CD4-positive, alpha-beta T cell treated with Interleukin-15 for 4 hours (primary cell): ENCODE measurements at regions not wholly inside any gene's neighbourhood (a gene's known extent, or its start where the extent isn't known, plus 50 kb on each side); places are given as distances from the start of the nearest gene placed in this dataset.

ENCODE experiments used
- DNase-seq: peaks from one replicate; pipeline ENCODE4 v3.0.0-alpha.2; 2020; ENCODE audit warnings: low spot score

DNA sequence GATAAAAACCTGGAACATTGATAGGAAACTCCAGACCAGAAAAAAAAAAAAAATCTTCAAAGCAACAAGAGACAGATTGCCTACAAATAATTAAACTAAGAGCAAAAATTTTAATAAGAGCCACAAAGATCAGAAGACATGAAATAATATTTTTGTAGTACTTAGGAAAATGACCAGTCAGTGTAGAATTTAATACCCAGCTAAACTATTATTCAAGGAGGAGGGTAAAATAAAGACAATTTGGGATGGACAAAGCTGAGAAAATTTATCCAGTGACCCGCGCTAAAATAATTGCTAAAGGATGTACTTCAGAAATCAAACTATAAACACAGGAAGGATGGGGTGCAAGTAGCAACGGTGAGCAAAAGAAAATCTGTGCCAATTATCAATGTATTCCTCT lies 133.2 kb downstream of the AQP9 start:
- DNase-seq, result no peak

DNA sequence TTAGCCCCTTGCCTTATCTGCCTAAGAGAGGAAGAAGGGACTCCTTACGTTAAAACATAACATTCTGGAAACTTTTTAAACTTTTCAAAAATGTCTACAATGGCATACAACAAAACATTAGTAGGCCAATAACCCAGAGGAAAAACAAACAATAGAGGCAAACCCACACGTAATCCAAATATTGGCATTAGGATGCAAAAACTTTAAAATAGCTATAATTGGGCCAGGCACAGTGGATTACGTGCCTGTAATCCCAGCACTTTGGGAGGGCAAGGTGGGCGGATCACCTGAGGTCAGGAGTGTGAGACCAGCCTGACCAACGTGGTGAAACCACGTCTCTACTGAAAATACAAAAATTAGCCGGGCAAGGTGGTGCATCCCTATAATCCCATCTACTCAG lies 134.9 kb downstream of the AQP9 start:
- no peak for DNase-seq

DNA sequence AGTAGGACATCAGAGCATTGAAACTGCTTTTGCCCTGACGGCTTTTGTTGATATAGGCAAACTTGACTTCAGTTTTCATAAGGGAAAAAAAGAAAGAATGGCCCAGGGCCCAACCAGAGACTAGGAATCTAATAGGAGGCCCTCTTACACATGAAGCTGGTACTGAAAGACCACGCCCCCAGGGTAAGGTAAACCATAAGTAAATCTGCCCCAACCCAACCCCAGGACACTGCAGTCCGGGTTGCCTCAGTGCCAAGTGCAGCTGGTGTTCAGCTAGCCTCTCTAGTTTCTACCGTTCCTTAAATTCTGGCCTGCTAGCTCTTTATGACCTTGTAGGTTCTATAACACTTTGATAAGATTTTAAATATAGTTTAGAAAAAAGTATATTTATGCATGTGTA lies 136.7 kb downstream of the AQP9 start:
- no peak for DNase-seq

DNA sequence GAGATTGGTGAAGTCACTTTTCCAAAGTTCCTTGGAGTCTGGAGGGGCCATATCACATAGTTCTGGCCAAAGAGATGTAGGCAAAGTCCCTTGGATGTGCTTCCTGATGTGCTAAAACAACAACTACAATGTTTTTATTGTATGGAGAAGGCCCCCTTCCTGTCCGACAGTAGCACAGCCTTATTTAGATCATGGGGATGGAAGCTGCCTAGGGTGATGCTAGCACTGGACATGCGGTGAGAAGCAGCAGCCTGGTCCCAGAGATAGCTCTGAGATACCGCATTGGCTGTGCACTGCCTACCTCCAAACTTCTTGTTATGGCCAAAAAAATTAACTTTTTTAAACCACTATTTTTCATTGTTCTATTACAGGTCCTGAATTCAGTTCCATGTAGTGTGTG lies 137.6 kb downstream of the AQP9 start:
- DNase-seq, result no peak

DNA sequence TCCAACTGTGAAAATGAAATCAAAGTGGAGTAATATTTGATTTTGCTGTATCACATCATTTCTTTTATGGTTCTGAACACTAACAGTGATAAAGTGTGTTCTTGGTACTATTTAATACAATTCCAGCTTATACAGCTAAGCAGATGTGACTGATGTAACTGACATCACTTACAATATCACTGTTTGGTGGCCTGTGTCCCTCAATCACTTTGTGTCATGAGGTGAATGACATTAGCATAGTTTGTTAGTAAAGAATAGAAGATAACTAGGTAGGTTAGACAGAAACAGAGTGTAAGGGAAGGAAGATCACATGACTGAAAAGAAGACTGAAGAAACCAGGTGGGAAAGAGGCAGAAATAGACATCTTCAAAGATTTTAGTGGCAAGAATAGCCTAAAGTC lies 138.7 kb downstream of the AQP9 start:
- DNase-seq, result no peak

DNA sequence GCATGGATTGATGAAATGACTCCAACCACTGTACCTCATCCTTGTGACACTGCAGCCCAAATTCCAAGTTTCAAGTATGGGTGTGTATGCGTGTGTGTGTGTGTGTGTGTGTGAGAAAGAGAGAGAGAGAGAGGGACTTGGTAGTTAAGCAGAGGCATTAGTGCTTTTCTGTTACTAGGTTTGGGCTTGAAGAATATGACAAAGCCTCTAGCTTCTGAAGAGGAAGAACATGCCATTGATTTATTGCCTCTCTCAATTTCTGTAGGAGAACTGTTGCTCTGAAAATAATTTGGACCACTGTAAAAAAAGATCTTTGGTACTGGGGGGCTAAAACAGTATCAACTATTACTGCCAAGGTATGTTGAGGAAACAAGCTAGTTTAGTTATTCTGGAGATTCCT lies 139.2 kb downstream of the AQP9 start:
- no peak for DNase-seq

DNA sequence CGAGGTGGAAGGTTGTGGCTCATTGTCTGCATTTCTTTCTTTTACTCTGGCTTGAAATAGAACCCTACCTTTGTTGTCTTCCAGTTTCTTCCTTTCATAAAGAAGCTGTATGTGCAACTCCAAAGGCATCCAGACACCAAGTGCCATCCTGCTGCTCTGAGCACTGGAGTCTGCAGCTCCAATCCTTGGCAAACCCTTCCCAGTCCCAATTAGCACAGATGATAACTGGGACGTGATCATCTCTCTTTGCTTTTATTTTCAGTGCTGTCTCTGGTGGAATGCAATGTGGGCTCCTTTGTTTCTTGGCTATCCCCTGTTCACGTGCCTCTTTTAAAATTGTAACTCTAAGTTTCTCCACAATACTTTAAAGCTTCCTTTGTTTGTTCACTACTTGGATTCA lies 140.9 kb downstream of the AQP9 start:
- no peak for DNase-seq

DNA sequence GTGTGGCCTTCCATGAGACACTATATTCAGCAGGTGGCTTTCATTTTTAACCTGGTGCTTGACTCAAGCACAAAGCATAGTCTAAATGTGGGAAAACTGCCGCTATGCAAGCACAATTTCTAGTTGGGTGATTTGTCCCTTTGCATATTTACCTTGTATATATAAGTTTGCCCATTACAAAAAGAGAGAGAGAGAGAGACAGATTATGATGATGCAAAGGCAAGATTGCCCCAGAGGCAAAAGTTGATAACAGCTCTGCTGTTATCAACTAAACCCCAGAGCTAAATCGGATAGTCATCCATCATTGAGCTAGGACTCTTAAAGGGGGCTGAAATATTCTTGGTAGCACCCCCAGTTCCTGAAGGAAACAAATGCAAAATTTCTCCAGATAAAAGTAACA lies 141.5 kb downstream of the AQP9 start:
- DNase-seq, result no peak

DNA sequence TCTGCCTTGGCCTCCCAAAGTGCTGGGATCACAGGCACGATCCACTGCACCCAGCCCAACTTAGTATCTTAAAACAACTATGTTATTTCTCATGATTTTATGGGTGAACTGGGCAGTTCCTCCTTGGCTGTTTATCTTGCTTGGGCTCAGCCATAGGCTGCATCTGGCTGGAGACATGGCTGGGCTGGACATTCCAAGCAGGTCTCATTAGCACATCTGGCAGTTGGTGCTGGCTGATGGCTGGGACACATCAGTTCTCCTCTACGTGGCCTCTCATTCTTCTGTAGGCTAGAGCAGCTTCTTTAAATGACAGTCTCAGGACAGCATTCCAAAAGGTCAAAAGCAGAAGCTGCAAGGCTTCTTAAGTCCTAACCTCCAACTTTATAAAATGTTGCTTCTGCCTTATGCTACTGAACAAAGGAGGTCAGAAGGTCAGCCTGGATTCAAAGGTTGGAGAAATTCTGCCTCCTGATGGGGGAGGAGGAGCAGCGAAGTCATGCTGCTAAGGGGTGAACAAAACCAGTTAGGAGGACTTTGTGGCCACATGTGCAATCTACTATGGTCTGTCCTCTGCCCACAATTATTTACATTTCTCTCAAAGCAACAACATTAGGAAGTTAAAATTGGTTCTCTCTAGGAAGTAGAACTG lies 144.0 kb downstream of the AQP9 start:
- DNase-seq, result no peak

DNA sequence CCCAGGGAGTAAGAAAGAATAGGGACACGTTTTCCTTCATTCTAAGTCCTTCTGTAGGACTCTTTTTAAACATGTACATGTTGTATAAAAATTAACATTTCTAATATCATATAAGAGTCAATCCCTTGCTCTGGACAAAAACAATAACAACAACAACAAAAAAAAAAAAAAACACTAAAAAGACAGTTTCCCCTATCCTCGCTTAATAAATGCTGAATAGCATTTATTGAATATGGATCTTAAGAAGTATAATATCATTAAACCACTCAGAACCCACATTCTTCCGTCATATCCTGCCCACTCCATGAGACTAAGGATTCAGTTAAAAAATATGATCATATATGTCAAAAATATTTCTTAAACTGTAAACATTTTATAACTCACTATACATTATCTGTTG lies 145.1 kb downstream of the AQP9 start:
- no peak for DNase-seq

DNA sequence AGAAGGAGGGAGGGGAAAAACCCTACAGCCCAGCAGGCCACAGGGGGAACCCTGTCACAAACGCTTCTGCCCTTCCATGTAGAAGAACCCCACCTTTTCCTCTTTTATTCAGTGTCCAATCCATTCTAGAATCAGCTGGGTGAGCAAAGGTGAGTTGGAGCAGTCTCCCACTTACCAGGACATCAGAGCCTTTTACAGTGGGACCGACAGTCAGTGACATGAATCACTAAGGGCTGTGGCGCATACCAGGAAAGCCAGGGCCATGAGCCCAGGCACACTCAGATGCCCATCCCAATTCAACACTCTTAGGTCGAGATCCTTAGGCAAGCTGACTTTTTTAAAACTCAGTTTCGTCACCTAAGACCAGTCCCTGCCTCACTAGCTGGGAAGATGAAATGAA lies 146.1 kb downstream of the AQP9 start:
- no peak for DNase-seq

DNA sequence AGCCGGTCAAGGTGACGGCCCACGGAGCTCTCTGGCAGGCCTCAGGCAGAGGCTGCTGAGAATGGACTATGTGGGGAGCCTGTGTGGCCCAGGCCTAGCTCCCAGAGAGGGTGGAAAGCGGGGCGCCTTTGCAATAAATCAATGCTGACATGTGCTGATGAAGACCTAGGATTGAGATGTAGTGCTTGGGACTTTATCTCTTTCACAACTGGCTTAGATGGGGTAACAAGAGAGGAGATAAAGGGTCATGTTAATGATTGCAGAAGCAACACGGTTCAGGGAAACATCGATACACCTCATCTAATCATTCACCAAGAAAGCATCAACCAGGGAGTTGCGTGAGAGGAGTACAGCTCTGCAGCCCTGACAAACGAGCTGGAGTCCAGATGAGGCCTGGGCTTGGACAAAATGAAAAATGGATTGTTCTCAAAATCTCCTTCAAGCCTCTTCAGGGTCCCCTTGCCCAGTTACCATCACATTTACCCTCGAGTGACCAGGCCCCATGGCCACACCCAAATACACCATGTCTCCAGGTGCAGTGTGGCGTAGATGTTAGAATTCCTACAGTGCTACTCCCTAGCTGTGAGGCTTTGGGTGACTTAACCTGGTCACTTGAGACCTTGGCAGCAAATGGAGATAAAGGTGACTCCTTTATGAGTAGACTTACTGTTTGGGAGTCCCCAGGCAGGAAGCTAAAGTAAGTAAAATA lies 146.4 kb upstream of the LIPC start:
- no peak for DNase-seq

DNA sequence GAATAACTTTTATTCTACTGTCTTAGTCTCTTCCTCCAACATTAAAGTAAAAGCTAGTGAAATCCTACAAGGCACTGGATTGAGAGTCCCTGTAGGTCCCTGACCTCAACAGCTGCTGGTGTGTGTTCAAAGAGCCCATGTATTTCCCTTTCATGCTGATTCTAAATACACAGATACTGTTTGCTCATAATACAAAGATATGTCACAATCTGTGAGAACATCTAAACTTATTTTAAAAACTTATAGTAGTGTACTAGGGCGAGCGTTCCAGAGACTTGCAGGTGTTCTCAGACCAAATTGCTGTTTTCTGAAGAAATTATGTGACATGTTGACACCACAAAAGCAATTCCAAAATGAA lies 145.9 kb upstream of the LIPC start:
- no peak for DNase-seq

DNA sequence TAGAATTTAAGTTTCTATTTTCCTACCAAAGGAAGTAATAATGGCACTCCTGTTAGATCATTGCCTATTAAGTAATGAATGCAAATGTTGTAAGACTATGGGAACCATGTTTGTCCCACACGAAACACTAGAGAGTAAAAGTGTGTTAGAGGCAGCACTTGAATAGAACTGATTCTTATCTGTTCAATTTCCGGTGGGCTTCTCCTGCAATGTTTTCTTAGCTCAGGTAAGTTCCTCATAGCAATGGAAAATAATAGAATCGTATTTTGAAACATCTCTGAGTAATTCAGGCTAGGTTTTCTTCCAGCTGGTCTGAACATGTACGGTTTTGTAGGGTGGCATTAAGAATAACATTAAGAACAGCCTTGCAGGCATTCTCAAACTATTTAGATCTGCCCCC lies 145.3 kb upstream of the LIPC start:
- DNase-seq, result no peak

DNA sequence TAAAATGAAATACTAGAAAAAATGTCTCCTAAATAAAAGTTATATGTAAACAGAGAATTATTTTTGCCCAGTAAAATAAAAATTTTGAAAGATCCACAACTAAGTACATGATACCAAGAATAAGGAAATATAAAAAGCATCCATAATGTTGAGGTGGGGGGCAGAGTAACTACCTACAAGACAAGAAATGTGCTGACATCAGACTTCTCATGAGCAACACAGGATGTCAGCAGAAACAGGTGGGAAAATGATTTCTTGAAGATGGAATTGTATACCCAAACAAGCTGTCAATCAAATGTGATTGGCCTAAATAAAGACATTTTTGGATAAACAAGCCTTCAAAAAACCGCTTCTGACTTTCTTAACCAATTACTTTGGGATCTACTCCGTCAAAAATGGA lies 143.9 kb upstream of the LIPC start:
- DNase-seq, result no peak

DNA sequence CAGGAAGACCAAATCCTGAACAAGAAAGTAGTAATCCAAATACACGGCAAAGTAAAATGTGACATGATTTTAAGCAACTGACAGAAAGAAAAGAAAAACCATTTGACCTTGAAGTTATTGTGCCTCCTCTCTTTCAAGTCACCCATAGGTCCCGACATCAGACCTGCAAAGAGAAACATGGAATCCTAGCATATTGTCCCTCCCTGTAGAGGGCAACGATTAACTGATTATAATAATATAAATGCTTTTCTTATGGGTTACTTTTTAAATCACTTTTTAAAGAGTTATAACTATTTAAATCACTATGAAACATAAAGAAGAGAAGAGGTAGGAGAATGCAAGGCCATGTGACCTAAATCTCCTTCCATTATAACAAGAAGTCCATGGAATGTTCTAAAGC lies 143.2 kb upstream of the LIPC start:
- DNase-seq, result no peak

DNA sequence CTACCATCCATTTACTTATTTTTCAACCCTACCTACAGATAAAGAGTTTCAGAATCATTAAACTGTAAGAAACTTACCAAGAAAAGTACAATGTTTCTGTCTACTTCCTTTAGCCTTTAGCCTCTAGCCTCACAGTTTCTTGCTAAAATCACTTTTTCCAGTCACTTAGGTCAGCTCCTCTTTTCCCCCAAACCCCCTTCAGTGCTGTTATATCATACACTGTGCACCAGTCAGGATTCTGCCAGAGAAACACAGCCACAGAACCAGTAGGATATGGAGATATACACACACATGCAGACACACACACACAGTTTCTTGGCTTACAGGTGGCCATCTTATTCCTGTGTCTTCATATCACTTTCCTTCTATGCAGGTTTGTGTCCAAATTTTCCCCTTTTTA lies 139.9 kb upstream of the LIPC start:
- no peak for DNase-seq

DNA sequence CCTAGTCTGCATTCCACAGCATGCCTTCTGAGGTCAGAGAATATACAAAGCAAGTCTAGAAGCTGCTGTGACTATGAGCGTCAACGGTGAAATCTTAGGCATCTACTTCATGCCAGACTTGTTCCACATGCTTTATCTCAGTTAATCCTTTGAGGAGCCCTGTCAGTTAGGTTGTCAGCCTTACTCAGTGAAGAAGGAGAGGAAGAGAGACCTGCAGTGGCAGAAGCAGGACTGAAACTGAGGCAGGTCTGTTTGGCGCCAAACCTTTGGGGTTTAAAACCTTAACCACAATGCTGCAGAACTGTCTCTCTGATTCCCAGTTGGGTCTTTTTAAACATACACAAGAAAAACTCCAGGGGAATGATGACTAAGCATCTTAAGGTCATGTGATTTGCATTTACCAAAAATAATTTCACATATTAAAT lies 139.0 kb upstream of the LIPC start:
- DNase-seq, result no peak

DNA sequence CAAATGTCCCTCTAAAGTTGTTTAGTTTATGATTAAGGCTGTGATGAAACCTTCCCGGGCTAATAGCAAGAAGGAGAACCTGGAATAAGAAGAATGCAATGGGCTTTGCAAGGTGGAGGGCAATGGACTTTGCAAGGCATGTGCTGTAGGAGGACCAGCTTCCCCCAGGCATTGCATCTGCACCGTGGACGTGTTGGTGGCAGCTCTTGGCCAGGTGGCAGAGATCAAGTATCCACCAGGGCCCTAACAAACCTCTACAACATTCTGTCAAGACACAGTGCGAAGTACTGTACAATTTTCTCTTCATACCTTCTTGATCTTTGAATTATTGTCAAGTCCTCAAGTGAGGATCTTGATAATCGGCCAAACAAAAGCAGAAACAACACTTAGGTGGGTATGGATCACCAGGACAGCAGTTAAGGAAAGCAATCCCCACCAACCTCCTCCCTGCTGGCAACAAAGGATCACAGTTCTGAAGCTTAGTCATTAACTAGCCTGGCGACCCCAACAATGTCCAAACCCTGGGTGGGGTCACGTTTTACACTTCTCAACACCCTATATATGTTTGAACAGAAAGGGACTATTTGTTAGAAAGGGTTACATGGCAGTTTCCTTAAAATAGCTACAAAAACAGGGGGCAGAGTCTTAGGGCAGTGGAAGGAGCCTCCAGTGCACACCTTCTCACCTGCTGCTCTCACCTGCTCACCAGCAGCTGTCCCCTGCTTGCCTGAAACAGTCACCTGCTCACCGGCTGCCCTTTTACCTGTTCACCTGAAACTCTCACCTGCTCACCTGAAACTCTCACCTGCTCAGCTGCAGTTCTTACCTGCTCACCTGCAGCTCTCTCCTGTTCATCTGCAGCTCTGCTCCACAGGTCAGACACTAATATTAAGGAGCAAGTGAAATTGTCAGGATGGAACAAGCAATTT lies 137.9 kb upstream of the LIPC start:
- DNase-seq, result no peak

DNA sequence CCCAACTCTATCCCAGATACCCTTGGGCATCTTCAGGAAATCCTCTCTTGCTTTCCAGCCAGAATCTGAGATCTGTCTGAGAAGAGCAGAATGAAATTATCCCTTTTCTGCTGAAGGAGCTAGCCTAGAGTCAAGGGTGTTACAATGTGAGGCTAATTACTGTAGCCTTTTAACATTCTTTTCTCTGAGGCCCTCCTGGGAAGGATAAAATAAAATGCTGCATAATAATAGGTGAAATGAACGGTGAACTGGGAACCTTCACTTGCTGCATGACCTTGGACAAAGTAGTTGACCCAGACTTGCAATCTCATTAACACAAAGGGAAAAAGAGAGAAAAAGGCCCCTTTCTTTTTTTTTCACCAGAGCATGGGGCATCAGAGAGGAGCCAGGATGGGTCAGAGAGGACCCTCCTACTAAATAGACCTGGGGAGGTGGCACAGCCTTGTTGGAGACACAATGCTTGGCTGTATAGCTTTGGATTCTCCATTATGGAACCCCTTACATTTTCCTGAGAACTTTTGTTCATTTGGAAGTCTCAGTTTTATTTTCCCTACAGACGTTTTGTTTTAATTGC lies 137.0 kb upstream of the LIPC start:
- DNase-seq, result no peak

DNA sequence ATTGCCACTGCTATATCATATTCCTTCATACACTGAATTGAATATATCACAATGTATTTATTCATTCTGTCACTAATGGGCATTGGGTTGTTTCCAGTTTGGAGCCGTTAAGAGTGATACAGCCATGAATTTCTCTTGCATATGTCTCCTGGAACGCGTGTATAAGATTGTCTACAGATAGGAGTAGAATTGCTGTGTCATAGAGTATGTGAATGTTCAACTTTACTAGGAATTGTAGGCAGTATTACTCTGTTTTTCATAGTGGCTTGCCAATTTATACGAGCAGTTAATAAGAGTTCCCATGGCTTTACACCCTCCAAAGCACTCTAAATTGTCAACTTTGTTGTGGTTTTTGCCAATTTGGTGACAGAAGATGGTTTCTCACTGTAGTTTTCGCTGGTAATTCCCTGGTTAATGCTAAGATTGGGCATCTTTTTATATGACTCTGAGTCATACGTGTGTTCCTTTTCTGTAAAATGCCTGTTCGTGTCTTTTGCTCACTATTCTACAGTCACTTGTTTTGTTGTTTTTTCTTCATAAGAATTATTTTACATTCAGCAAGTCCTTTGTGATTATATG lies 136.1 kb upstream of the LIPC start:
- no peak for DNase-seq

DNA sequence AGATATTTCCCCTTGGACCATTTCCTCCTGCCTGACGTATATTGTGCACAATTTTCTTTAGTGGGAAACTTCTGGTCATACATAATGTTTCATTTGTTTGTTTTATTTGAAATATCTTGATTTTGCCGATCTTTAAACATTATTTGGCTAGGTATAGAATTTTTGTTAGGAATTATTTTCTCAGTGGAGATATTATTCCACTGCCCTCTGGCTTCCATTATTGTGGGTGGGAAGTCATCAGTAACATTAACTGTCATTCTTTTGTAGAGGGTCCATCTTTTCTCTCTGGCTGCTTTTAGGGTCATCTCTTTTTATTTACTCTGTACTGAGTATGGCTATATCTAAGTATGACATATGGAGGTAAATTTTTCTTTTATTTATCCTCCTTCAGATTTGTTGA lies 135.5 kb upstream of the LIPC start:
- DNase-seq, result no peak

DNA sequence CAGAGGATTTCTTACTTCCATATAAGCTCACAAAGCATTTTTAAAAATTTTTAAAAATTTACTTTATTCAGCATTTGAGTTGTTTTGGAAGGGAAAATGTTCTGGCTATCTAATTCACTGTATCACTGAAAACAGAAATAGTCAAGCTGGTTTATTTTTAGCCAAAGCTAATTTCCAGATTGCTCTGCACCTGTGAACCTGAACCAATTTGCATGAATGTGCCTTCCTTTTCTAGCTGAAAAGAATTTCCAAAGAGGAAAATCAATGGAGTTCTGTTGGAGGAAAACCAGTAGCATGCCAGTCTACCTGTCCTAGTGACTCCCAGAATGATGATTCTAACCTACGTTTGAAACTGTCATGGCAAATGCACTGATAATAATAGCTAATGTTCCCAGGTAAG lies 134.2 kb upstream of the LIPC start:
- DNase-seq, result no peak
